ENCODE measurements at regions not wholly inside any gene's neighbourhood (a gene's known extent, or its start where the extent isn't known, plus 50 kb on each side); places are given as distances from the start of the nearest gene placed in this dataset.

DNA sequence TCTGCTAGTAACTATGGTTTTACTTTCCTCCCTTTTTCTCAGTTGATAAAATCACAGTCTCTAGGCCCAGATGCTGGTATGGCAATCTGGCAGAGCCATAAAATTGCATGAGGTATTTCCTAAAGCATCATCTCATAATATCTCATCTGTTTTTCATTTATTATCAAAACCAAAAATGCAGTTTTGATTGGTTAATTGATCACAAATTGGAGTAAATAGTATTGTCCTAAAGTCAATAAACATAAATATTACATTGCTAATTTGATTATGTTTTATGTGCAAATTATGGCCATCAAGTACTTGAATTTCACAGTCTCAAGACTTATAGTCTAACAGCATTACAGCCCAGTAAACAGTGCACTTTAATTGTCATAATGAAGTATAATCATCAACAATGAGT is 2365.6 kb downstream of the ARAP2 start:
- H3K27me3 ChIP-seq (ENCODE audit: insufficient read depth, low read length) = no peaks in the 10 kb centered on the region
- H3K79me2 ChIP-seq (ENCODE audit: insufficient read depth, low read length) = no peaks in the 10 kb centered on the region
- TF ChIP-seq, protein P1, sequence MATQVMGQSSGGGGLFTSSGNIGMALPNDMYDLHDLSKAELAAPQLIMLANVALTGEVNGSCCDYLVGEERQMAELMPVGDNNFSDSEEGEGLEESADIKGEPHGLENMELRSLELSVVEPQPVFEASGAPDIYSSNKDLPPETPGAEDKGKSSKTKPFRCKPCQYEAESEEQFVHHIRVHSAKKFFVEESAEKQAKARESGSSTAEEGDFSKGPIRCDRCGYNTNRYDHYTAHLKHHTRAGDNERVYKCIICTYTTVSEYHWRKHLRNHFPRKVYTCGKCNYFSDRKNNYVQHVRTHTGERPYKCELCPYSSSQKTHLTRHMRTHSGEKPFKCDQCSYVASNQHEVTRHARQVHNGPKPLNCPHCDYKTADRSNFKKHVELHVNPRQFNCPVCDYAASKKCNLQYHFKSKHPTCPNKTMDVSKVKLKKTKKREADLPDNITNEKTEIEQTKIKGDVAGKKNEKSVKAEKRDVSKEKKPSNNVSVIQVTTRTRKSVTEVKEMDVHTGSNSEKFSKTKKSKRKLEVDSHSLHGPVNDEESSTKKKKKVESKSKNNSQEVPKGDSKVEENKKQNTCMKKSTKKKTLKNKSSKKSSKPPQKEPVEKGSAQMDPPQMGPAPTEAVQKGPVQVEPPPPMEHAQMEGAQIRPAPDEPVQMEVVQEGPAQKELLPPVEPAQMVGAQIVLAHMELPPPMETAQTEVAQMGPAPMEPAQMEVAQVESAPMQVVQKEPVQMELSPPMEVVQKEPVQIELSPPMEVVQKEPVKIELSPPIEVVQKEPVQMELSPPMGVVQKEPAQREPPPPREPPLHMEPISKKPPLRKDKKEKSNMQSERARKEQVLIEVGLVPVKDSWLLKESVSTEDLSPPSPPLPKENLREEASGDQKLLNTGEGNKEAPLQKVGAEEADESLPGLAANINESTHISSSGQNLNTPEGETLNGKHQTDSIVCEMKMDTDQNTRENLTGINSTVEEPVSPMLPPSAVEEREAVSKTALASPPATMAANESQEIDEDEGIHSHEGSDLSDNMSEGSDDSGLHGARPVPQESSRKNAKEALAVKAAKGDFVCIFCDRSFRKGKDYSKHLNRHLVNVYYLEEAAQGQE (IDR thresholded peaks at IDR 0.05; ENCODE audit: low read depth) = no peak
- H3K4me1 ChIP-seq (ENCODE audit: control insufficient read depth in 1 of 2, insufficient read depth in 2 of 2, low read length in 2 of 2) = no peaks in the 10 kb centered on the region
- intact Hi-C loops (cut with micrococcal nuclease) = no loop called here
- BruUV-seq (replicated peaks) = no TSS peak
- H3K36me3 ChIP-seq (ENCODE audit: control insufficient read depth in 1 of 2, insufficient read depth in 2 of 2, low read length in 2 of 2) = no peaks in the 10 kb centered on the region
- no peaks in the 10 kb centered on the region for H3K9me2 ChIP-seq (ENCODE audit: insufficient read depth)
- POLR2A ChIA-PET = no interaction called here
- H4K20me1 ChIP-seq (ENCODE audit: insufficient read depth) = no peaks in the 10 kb centered on the region
- CTCF ChIA-PET = no interaction called here
- RAD21 ChIA-PET (ENCODE audit: low non-redundant PET in 1 of 2, low total read pairs in 2 of 2, uncharacterized antibody in 2 of 2, unreplicated experiment in 2 of 2) = no interaction called here
- H3K4me2 ChIP-seq (ENCODE audit: low read length) = no peak overlapping the region
- no peak overlapping the region for H3K4me3 ChIP-seq (replicated peaks in 1 of 2; ENCODE audit: low read depth in 1 of 2, low read length in 2 of 2)
- ATAC-seq = no peak
- DNase-seq (ENCODE audit: low read depth, low spot score) = no peak
- no peak overlapping the region for H3K9ac ChIP-seq (ENCODE audit: low read length)
- H3K27ac ChIP-seq (ENCODE audit: low read depth, low read length) = no peak overlapping the region
- H3K9me3 ChIP-seq (ENCODE audit: control insufficient read depth in 1 of 2, insufficient read depth in 1 of 2, low read depth in 1 of 2, low read length in 2 of 2) = no peaks in the 10 kb centered on the region
- H2AFZ ChIP-seq (ENCODE audit: low read depth, low read length, poor library complexity, severe bottlenecking) = no peak overlapping the region

GRCh38 chr4:33881176-33881575 is 2363.1 kb downstream of the ARAP2 start:
- ATAC-seq = no peak
- no peak for DNase-seq (ENCODE audit: low read depth, low spot score)
- Histone ChIP-seq H3K79me2 (ENCODE audit: insufficient read depth, low read length) (no peaks in the 10 kb centered on the region), H3K27ac (ENCODE audit: low read depth, low read length) (no peak overlapping the region), H3K9ac (ENCODE audit: low read length) (no peak overlapping the region), H3K4me1 (ENCODE audit: control insufficient read depth in 1 of 2, insufficient read depth in 2 of 2, low read length in 2 of 2) (no peaks in the 10 kb centered on the region), H3K4me3 (replicated peaks in 1 of 2; ENCODE audit: low read depth in 1 of 2, low read length in 2 of 2) (no peak overlapping the region), H3K36me3 (ENCODE audit: control insufficient read depth in 1 of 2, insufficient read depth in 2 of 2, low read length in 2 of 2) (no peaks in the 10 kb centered on the region), H3K9me3 (ENCODE audit: control insufficient read depth in 1 of 2, insufficient read depth in 1 of 2, low read depth in 1 of 2, low read length in 2 of 2) (no peaks in the 10 kb centered on the region), H2AFZ (ENCODE audit: low read depth, low read length, poor library complexity, severe bottlenecking) (no peak overlapping the region), H4K20me1 (ENCODE audit: insufficient read depth) (no peaks in the 10 kb centered on the region), H3K27me3 (ENCODE audit: insufficient read depth, low read length) (no peaks in the 10 kb centered on the region), H3K4me2 (ENCODE audit: low read length) (no peak overlapping the region), H3K9me2 (ENCODE audit: insufficient read depth) (no peaks in the 10 kb centered on the region)
- intact Hi-C loops (cut with micrococcal nuclease) = no loop called here
- BruUV-seq (replicated peaks) = no TSS peak
- ChIA-PET POLR2A (no interaction called here), RAD21 (ENCODE audit: low non-redundant PET in 1 of 2, low total read pairs in 2 of 2, uncharacterized antibody in 2 of 2, unreplicated experiment in 2 of 2) (no interaction called here), CTCF (no interaction called here)
- TF ChIP-seq EZH2phosphoT487 (IDR thresholded peaks at IDR 0.05; ENCODE audit: borderline replicate concordance) (no peak), ZNF274 (IDR thresholded peaks at IDR 0.05; ENCODE audit: low read depth, low read length) (no peak), CBX3 (IDR thresholded peaks at IDR 0.05; ENCODE audit: low read depth) (no peak), POLR2A (IDR thresholded peaks at IDR 0.05; ENCODE audit: borderline replicate concordance, extremely low read depth, insufficient read depth, insufficient read length) (no peak), ELF1 (IDR thresholded peaks at IDR 0.05; ENCODE audit: borderline replicate concordance, low read depth) (no peak), TCF7L2 (IDR thresholded peaks at IDR 0.05; ENCODE audit: borderline replicate concordance, extremely low read depth, insufficient read depth, insufficient read length) (no peak), RAD21 (IDR thresholded peaks at IDR 0.05; ENCODE audit: low read depth) (no peak), EGR1 (IDR thresholded peaks at IDR 0.05; ENCODE audit: low read depth) (no peak)
- TF ChIP-seq, protein P2, sequence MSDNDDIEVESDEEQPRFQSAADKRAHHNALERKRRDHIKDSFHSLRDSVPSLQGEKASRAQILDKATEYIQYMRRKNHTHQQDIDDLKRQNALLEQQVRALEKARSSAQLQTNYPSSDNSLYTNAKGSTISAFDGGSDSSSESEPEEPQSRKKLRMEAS (IDR thresholded peaks at IDR 0.05) = no peak

Data from HCT116 (cell line).